A549 (cell line): ENCODE measurements at regions not wholly inside any gene's neighbourhood (a gene's known extent, or its start where the extent isn't known, plus 50 kb on each side); places are given as distances from the start of the nearest gene placed in this dataset.

ENCODE experiments used
- ATAC-seq, 2 experiments: fragments of 200-7000 bp in 1 of 2; fragments of >200 bp in 1 of 2; cut with Nextera tagmentation in 1 of 2; cut with Tn5 transposase in 1 of 2; 3 replicates each; pipeline versions ENCODE4 v1.8.0 to v1.9.1; 2018 to 2020; ENCODE audit warnings: mild to moderate bottlenecking in 1 of 2, moderate library complexity in 1 of 2
- CTCF ChIA-PET: fragments of 300-600 bp; sonication (Branson Sonifier 250); formaldehyde crosslinking; extraction: SDS; loops from one replicate; lab custom pipeline; 2021; ENCODE audit warnings: antibody characterized with exemption, inconsistent platforms; lab: Yijun Ruan, JAX
- POLR2A ChIA-PET: fragments of 350-600 bp; formaldehyde crosslinking; extraction: SDS; loops from one replicate; lab custom pipeline; 2021; ENCODE audit warnings: antibody characterized with exemption, inconsistent platforms; lab: Yijun Ruan, JAX
- DNase-seq, 2 experiments: peaks; one replicate each; pipeline versions ENCODE4 v3.0.0 to v3.0.0-alpha.2; 2011 to 2016; ENCODE audit warnings: low read depth in 1 of 2, low spot score in 1 of 2
- FAIRE-seq: peaks from 2 replicates; lab custom pipeline; 2011; peaks lifted over from hg19 to GRCh38; lab: Jason Lieb, UNC
- H3K27ac ChIP-seq, 2 experiments: fragments of >200 bp; sonication (Bioruptor Twin); formaldehyde crosslinking; 3 replicates each; pipeline ENCODE4 v1.5.1; 2016 to 2017
- H3K4me1 ChIP-seq: fragments of >200 bp; sonication (Bioruptor Twin); formaldehyde crosslinking; 3 replicates; pipeline ENCODE4 v1.6.1; 2016
- H3K4me2 ChIP-seq: fragments of >200 bp; sonication (Bioruptor Twin); formaldehyde crosslinking; 3 replicates; pipeline ENCODE4 v1.6.1; 2016
- H3K4me3 ChIP-seq: fragments of >200 bp; sonication (Bioruptor Twin); formaldehyde crosslinking; 3 replicates; pipeline ENCODE4 v1.5.1; 2016
- H3K9me3 ChIP-seq: fragments of >200 bp; sonication (Bioruptor Twin); formaldehyde crosslinking; 3 replicates; pipeline ENCODE4 v1.6.1; 2016
- BHLHE40 ChIP-seq: IDR thresholded peaks from 2 replicates; pipeline ENCODE4 v1.6.1; 2012; ENCODE audit warnings: low read depth, low read length, inconsistent platforms
- CHD2 ChIP-seq: fragments of 150-350 bp; IDR thresholded peaks from 2 replicates; pipeline ENCODE4 v1.6.1; 2014; ENCODE audit warnings: low read length; ENCODE audit not compliant: partially characterized antibody
- EHF ChIP-seq: fragments of 250-450 bp; sonication (Bioruptor Pico); IDR thresholded peaks from 2 replicates; pipeline ENCODE4 v1.5.0; 2020; ENCODE audit warnings: mild to moderate bottlenecking
- EHMT2 ChIP-seq: fragments of 200-600 bp; sonication (generic); IDR thresholded peaks from 2 replicates; pipeline ENCODE4 v1.6.1; 2016; ENCODE audit warnings: antibody characterized with exemption, low read depth, mild to moderate bottlenecking, moderate library complexity
- ESRRA ChIP-seq: fragments of 150-350 bp; IDR thresholded peaks from 2 replicates; pipeline ENCODE4 v1.6.1; 2014; ENCODE audit warnings: mild to moderate bottlenecking, low read length, borderline replicate concordance
- FOXS1 ChIP-seq: fragments of 250-450 bp; sonication (Bioruptor Pico); IDR thresholded peaks from 2 replicates; pipeline ENCODE4 v1.5.0; 2020; ENCODE audit warnings: mild to moderate bottlenecking, moderate library complexity
- GATA3 ChIP-seq: IDR thresholded peaks from 2 replicates; pipeline ENCODE4 v1.6.1; 2012; ENCODE audit warnings: borderline replicate concordance
- HES2 ChIP-seq: fragments of >200 bp; sonication (Bioruptor Twin); formaldehyde crosslinking; IDR thresholded peaks from 2 replicates; pipeline ENCODE4 v1.6.1; 2016
- HEYL ChIP-seq: fragments of 250-450 bp; sonication (Bioruptor Pico); IDR thresholded peaks from 2 replicates; pipeline ENCODE4 v1.8.0; 2021; ENCODE audit warnings: mild to moderate bottlenecking, moderate library complexity
- HOXA7 ChIP-seq: fragments of 250-450 bp; sonication (Bioruptor Pico); IDR thresholded peaks from 2 replicates; pipeline ENCODE4 v1.5.0; 2020; ENCODE audit warnings: mild to moderate bottlenecking, moderate library complexity
- JUN ChIP-seq, 2 experiments: fragments of >200 bp; sonication (Bioruptor Twin); formaldehyde crosslinking; IDR thresholded peaks; 2 replicates in 1 of 2; 3 replicates in 1 of 2; pipeline ENCODE4 v1.6.1; 2016 to 2017
- JUNB ChIP-seq: fragments of >200 bp; sonication (Bioruptor Twin); formaldehyde crosslinking; IDR thresholded peaks from 2 replicates; pipeline ENCODE4 v1.6.1; 2016
- KDM5A ChIP-seq: fragments of 200-600 bp; sonication (generic); IDR thresholded peaks from 2 replicates; pipeline ENCODE4 v1.6.1; 2016; ENCODE audit warnings: antibody characterized with exemption, mild to moderate bottlenecking
- MAX ChIP-seq: IDR thresholded peaks from 2 replicates; pipeline ENCODE4 v1.6.1; 2012
- MAZ ChIP-seq: fragments of 150-350 bp; IDR thresholded peaks from 2 replicates; pipeline ENCODE4 v1.6.1; 2014; ENCODE audit warnings: antibody characterized with exemption, low read depth, low read length, borderline replicate concordance
- MYC ChIP-seq: IDR thresholded peaks from 2 replicates; pipeline ENCODE4 v1.6.1; 2012; ENCODE audit warnings: mild to moderate bottlenecking, inconsistent platforms, low read length, improper control_type of control experiment, borderline replicate concordance
- NPAS2 ChIP-seq: fragments of 250-450 bp; sonication (Bioruptor Pico); IDR thresholded peaks from 2 replicates; pipeline ENCODE4 v1.8.0; 2022; ENCODE audit warnings: mild to moderate bottlenecking, moderate library complexity, borderline replicate concordance
- RARB ChIP-seq: fragments of 250-450 bp; sonication (Bioruptor Pico); IDR thresholded peaks from 2 replicates; pipeline ENCODE4 v1.8.0; 2021; ENCODE audit warnings: mild to moderate bottlenecking, moderate library complexity
- RCOR1 ChIP-seq: fragments of 150-350 bp; IDR thresholded peaks from 2 replicates; pipeline ENCODE4 v1.6.1; 2014; ENCODE audit warnings: antibody characterized with exemption, low read length, low read depth
- TFCP2L1 ChIP-seq: fragments of 250-450 bp; sonication (Bioruptor Pico); IDR thresholded peaks from 2 replicates; pipeline ENCODE4 v1.5.0; 2021; ENCODE audit warnings: mild to moderate bottlenecking
- TP53 ChIP-seq: fragments of 250-450 bp; sonication (Bioruptor Pico); IDR thresholded peaks from 2 replicates; pipeline ENCODE4 v1.5.0; 2021; ENCODE audit warnings: mild to moderate bottlenecking, moderate library complexity
- USF2 ChIP-seq: fragments of 450-650 bp; IDR thresholded peaks from 2 replicates; pipeline ENCODE4 v1.6.1; 2014; ENCODE audit warnings: antibody characterized with exemption
- ZFP36 ChIP-seq: fragments of 450-650 bp; IDR thresholded peaks from 2 replicates; pipeline ENCODE4 v1.6.1; 2014; ENCODE audit warnings: borderline replicate concordance; ENCODE audit not compliant: partially characterized antibody
- ZSCAN20 ChIP-seq: fragments of 250-450 bp; sonication (Bioruptor Pico); IDR thresholded peaks from 2 replicates; pipeline ENCODE4 v1.8.0; 2022; ENCODE audit warnings: mild to moderate bottlenecking, moderate library complexity
- WGBS: methylation state at CpG from one replicate; pipeline ENCODE4 v1.1.6; 2017; ENCODE audit errors: missing lambda C conversion rate; 5-methylcytosine and 5-hydroxymethylcytosine counted together
- TF ChIP-seq, protein P1 (sequence below): IDR thresholded peaks from 2 replicates; pipeline ENCODE4 v1.6.1; 2012; ENCODE audit warnings: low read depth, borderline replicate concordance

DNA sequence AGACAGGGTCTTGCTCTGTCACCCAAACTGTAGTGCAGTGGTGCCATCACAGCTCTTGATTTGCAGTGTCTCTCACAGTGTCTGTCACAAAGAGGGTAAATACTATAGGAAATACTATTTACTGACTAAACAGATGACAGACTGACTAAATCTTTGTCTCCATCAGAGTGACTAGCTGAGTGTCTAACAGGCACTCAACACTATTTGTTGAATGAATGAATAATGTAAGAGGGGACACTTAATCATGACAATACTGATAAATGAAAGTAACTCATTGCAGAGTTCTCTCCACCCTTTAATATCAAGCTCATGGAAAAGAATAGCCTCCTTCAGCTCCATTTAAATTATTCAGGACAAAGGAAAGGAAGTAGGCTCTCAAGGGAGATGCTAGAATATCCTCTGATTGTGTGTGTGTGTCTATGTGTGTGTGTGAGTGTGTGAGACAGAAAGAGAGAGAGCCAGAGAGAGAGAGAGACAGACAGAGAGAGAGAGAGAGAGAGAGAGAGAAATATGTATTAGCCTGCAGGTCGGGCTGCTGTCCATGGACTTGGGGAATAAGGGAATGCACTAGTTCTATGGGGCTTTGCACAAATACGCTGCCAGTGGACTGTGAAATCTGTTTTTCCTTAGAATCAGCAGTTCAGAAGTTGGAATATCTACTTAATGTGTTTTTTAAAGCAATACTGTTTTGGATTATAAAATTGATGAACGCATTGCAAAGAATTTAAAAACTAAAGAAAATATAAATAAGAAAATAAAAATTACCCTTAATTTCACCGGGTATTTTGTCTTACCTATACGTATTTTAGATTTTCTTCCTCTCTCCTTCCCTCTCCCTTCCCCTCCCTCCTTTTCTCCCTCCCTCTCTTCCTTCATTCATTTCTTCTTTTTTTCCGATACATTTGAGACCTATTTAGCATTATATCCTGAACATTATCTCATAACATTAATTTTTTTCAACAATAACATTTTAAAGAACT is 132.9 kb upstream of the LRIG1 start:
- no peak for TF ChIP-seq JUNB
- no peak for TF ChIP-seq BHLHE40
- TF ChIP-seq NPAS2 (CRISPR knock-in tag), result no peak
- no peak for TF ChIP-seq FOXS1 (CRISPR knock-in tag)
- no peak for TF ChIP-seq JUN (IDR thresholded peaks at IDR 0.05)
- TF ChIP-seq, all 56 proteins: peak for 0
- H3K9me3 ChIP-seq, result no peaks in the 10 kb centered on the region
- H3K27ac ChIP-seq, result no peak overlapping the region
- no peaks in the 10 kb centered on the region for H3K4me1 ChIP-seq
- no peak overlapping the region for H3K4me3 ChIP-seq
- ChIA-PET POLR2A (no interaction called here), CTCF (no interaction called here)
- no peak overlapping the region for H3K4me2 ChIP-seq
- no peak for FAIRE-seq
- no peak for DNase-seq
- no peak for ATAC-seq
- WGBS, result 61% methylated on average over 6 of the region's 6 CpGs

- Histone ChIP-seq H3K4me2 (no peak overlapping the region), H3K27ac (no peak overlapping the region), H3K4me1 (no peaks in the 10 kb centered on the region; the same call in 2 of the 3 replicates), H3K9me3 (no peaks in the 10 kb centered on the region), H3K4me3 (no peak overlapping the region)
- DNase-seq (no peak), ATAC-seq (no peak), FAIRE-seq (no peak)
- POLR2A ChIA-PET, result no interaction called here
- 67% methylated on average over 6 of the region's 6 CpGs for WGBS
- CTCF ChIA-PET, result interaction anchor here (1.1 kb wide), 1 partner anchor 20 kb away, joined by 3 read pairs; no protein-coding TSS in a partner anchor
- TF ChIP-seq HES2 (no peak), HOXA7 (CRISPR knock-in tag) (no peak), RARB (no peak), HEYL (CRISPR knock-in tag) (no peak), JUN (IDR thresholded peaks at IDR 0.05) (no peak), EHMT2 (no peak), CHD2 (no peak), MAZ (no peak), ZFP36 (no peak), RCOR1 (no peak), MAX (no peak), USF2 (no peak), TFCP2L1 (CRISPR knock-in tag) (no peak), ZSCAN20 (CRISPR knock-in tag) (no peak), KDM5A (no peak), MYC (no peak), NPAS2 (CRISPR knock-in tag) (no peak), ESRRA (no peak), TP53 (CRISPR knock-in tag) (no peak)
Measured at GRCh38 chr3:66638717-66639116, 137.9 kb upstream of the LRIG1 start.

GRCh38 chr3:66639809-66640356 is 139.1 kb upstream of the LRIG1 start:
- Histone ChIP-seq H3K4me2 (no peak overlapping the region), H3K9me3 (no peaks in the 10 kb centered on the region), H3K4me1 (no peaks in the 10 kb centered on the region; the same call in 2 of the 3 replicates), H3K27ac (no peak overlapping the region), H3K4me3 (no peak overlapping the region)
- POLR2A ChIA-PET, result no interaction called here
- CTCF ChIA-PET, result no interaction called here
- no peak for ATAC-seq
- no peak for TF ChIP-seq TP53 (CRISPR knock-in tag)
- TF ChIP-seq EHF (CRISPR knock-in tag), result no peak
- TF ChIP-seq GATA3, result no peak
- TF ChIP-seq, protein P1, sequence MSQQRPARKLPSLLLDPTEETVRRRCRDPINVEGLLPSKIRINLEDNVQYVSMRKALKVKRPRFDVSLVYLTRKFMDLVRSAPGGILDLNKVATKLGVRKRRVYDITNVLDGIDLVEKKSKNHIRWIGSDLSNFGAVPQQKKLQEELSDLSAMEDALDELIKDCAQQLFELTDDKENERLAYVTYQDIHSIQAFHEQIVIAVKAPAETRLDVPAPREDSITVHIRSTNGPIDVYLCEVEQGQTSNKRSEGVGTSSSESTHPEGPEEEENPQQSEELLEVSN, result no peak
- no peak for FAIRE-seq
- no peak for DNase-seq
- WGBS, result 57% methylated on average over 3 of the region's 3 CpGs
